Lower lobe of right lung (tissue), 2 donors: ENCODE measurements at regions not wholly inside any gene's neighbourhood (a gene's known extent, or its start where the extent isn't known, plus 50 kb on each side); places are given as distances from the start of the nearest gene placed in this dataset.

Experiments used
- ATAC-seq, 2 donors: fragments of 200-7000 bp; cut with Tn5 transposase; one replicate each; pipeline ENCODE4 v1.9.1; 2020 to 2022; ENCODE audit warnings: mild to moderate bottlenecking in 2 of 2, moderate library complexity in 2 of 2
- DNase-seq: peaks from one replicate; pipeline ENCODE4 v3.0.0-alpha.2; 2020
- H3K27ac ChIP-seq: fragments of 200-600 bp; one replicate; pipeline ENCODE4 v1.8.0; 2022
- H3K27me3 ChIP-seq: fragments of 200-600 bp; one replicate; pipeline ENCODE4 v1.8.0; 2022; ENCODE audit warnings: low read depth
- H3K36me3 ChIP-seq: fragments of 200-600 bp; one replicate; pipeline ENCODE4 v1.8.0; 2022; ENCODE audit warnings: mild to moderate bottlenecking
- H3K4me1 ChIP-seq: fragments of 200-600 bp; one replicate; pipeline ENCODE4 v1.8.0; 2022
- H3K4me3 ChIP-seq: fragments of 200-600 bp; one replicate; pipeline ENCODE4 v1.8.0; 2022; ENCODE audit warnings: mild to moderate bottlenecking
- H3K9me3 ChIP-seq: fragments of 200-600 bp; one replicate; pipeline ENCODE4 v1.8.0; 2022
- CTCF ChIP-seq: fragments of 200-600 bp; IDR thresholded peaks from one replicate; pipeline ENCODE4 v1.8.0; 2022; ENCODE audit warnings: antibody characterized with exemption, mild to moderate bottlenecking
- intact Hi-C: fragments of 100-400 bp; cut with DNase I; formaldehyde crosslinking; loops from one replicate; pipeline ENCODE4 v1.11.0; 2022
- donor health status: DM: no; HTN: yes; CAD: no; lungs with severe emphysema.

- Histone ChIP-seq H3K4me1 (no peaks in the 10 kb centered on the region), H3K9me3 (no peaks in the 10 kb centered on the region), H3K27ac (no peak overlapping the region), H3K4me3 (no peak overlapping the region), H3K27me3 (no peaks in the 10 kb centered on the region), H3K36me3 (no peaks in the 10 kb centered on the region)
- intact Hi-C loops: no loop called here
- no peak for TF ChIP-seq CTCF
- ATAC-seq: no peak
- no peak for DNase-seq
Measured at GRCh38 chr6:126826166-126826714, 292.2 kb upstream of the RSPO3 start.

- ATAC-seq (no peak), DNase-seq (no peak)
- Histone ChIP-seq H3K9me3 (no peaks in the 10 kb centered on the region), H3K4me3 (no peak overlapping the region), H3K36me3 (no peaks in the 10 kb centered on the region), H3K4me1 (no peaks in the 10 kb centered on the region), H3K27ac (no peak overlapping the region), H3K27me3 (no peaks in the 10 kb centered on the region)
- TF ChIP-seq CTCF: no peak
- intact Hi-C loops: no loop called here
Measured at GRCh38 chr6:126831461-126831860, 287.0 kb upstream of the RSPO3 start.

GRCh38 chr6:126842769-126843168 lies 275.7 kb upstream of the RSPO3 start:
- intact Hi-C loops: no loop called here

GRCh38 chr6:126848119-126848518 lies 270.4 kb upstream of the RSPO3 start:
- H3K27me3 ChIP-seq: no peaks in the 10 kb centered on the region

More at GRCh38 chr6:126842769-126843168, 275.7 kb upstream of the RSPO3 start:
- no peaks in the 10 kb centered on the region for H3K4me1 ChIP-seq
- ATAC-seq: no peak
- H3K27me3 ChIP-seq: no peaks in the 10 kb centered on the region
- no peak for DNase-seq
- no peak for TF ChIP-seq CTCF
- H3K4me3 ChIP-seq: no peak overlapping the region
- H3K9me3 ChIP-seq: no peaks in the 10 kb centered on the region
- no peak overlapping the region for H3K27ac ChIP-seq
- no peaks in the 10 kb centered on the region for H3K36me3 ChIP-seq

GRCh38 chr6:126867641-126868040 lies 250.8 kb upstream of the RSPO3 start:
- intact Hi-C loops: no loop called here

More at GRCh38 chr6:126848119-126848518, 270.4 kb upstream of the RSPO3 start:
- H3K4me3 ChIP-seq: no peak overlapping the region
- ATAC-seq: no peak
- no peak overlapping the region for H3K27ac ChIP-seq
- no peaks in the 10 kb centered on the region for H3K9me3 ChIP-seq
- intact Hi-C loops: no loop called here
- no peak for TF ChIP-seq CTCF
- DNase-seq: no peak
- no peaks in the 10 kb centered on the region for H3K36me3 ChIP-seq
- no peaks in the 10 kb centered on the region for H3K4me1 ChIP-seq

More at GRCh38 chr6:126867641-126868040, 250.8 kb upstream of the RSPO3 start:
- ATAC-seq: no peak
- Histone ChIP-seq H3K4me3 (no peak overlapping the region), H3K9me3 (no peaks in the 10 kb centered on the region), H3K27me3 (no peaks in the 10 kb centered on the region), H3K27ac (no peak overlapping the region), H3K4me1 (no peaks in the 10 kb centered on the region), H3K36me3 (no peaks in the 10 kb centered on the region)
- no peak for TF ChIP-seq CTCF
- DNase-seq: no peak
